ENCODE measurements at regions not wholly inside any gene's neighbourhood (a gene's known extent, or its start where the extent isn't known, plus 50 kb on each side); places are given as distances from the start of the nearest gene placed in this dataset.

- DNase-seq: no peak
These were observed 198.4 kb downstream of the SNX10 start for GRCh38 chr7:26489906-26490639.

- DNase-seq: no peak
These were observed 199.3 kb downstream of the SNX10 start for GRCh38 chr7:26490640-26491624.

GRCh38 chr7:26492816-26493215 lies 201.2 kb downstream of the SNX10 start:
- no peak for DNase-seq

GRCh38 chr7:26493737-26494428 lies 202.2 kb downstream of the SNX10 start:
- no peak for DNase-seq

GRCh38 chr7:26495569-26495968 lies 203.9 kb downstream of the SNX10 start:
- DNase-seq: no peak

GRCh38 chr7:26497801-26498596 lies 206.3 kb downstream of the SNX10 start:
- no peak for DNase-seq

- no peak for DNase-seq
These were observed 207.7 kb downstream of the SNX10 start for GRCh38 chr7:26499315-26499897.

- DNase-seq: peak; percentile 59 to 75 (median 66)
These were observed 209.2 kb downstream of the SNX10 start for GRCh38 chr7:26500749-26501352.

GRCh38 chr7:26504411-26505120 lies 212.9 kb downstream of the SNX10 start:
- no peak for DNase-seq

- no peak for DNase-seq
These were observed 214.5 kb downstream of the SNX10 start for GRCh38 chr7:26506196-26506595.

- DNase-seq: no peak
These were observed 215.7 kb downstream of the SNX10 start for GRCh38 chr7:26507108-26507987.

GRCh38 chr7:26508481-26508880 lies 216.8 kb downstream of the SNX10 start:
- DNase-seq: no peak

- no peak for DNase-seq
These were observed 217.3 kb downstream of the SNX10 start for GRCh38 chr7:26508917-26509316.

- DNase-seq: peak in 2 of 3 donors; percentile 7 to 13
These were observed 218.7 kb downstream of the SNX10 start for GRCh38 chr7:26510231-26510957.

- no peak for DNase-seq
These were observed 220.2 kb downstream of the SNX10 start for GRCh38 chr7:26511866-26512265.

- no peak for DNase-seq
These were observed 221.1 kb downstream of the SNX10 start for GRCh38 chr7:26512737-26513136.

- DNase-seq: no peak
These were observed 222.3 kb downstream of the SNX10 start for GRCh38 chr7:26513948-26514347.

- no peak for DNase-seq
These were observed 223.0 kb downstream of the SNX10 start for GRCh38 chr7:26514633-26515032.

- no peak for DNase-seq
These were observed 223.7 kb downstream of the SNX10 start for GRCh38 chr7:26515314-26515842.
